ENCODE measurements at regions not wholly inside any gene's neighbourhood (a gene's known extent, or its start where the extent isn't known, plus 50 kb on each side); places are given as distances from the start of the nearest gene placed in this dataset.

GRCh38 chr15:98597666-98598065 lies 50.7 kb upstream of the IGF1R start (continued):
- TF ChIP-seq CTCF (IDR thresholded peaks at IDR 0.05) (no peak), ARID4B (CRISPR knock-in tag; IDR thresholded peaks at IDR 0.05; ENCODE audit: borderline replicate concordance) (no peak), SMAD3 (CRISPR knock-in tag; IDR thresholded peaks at IDR 0.05; ENCODE audit: borderline replicate concordance) (no peak), ZNF317 (CRISPR knock-in tag; IDR thresholded peaks at IDR 0.05; ENCODE audit: borderline replicate concordance, low read depth) (no peak), ZNF671 (CRISPR knock-in tag; IDR thresholded peaks at IDR 0.05) (no peak), CDX4 (CRISPR knock-in tag; IDR thresholded peaks at IDR 0.05; ENCODE audit: borderline replicate concordance) (no peak)

All from WTC11 (cell line).